NCI-H128 (cell line): ENCODE measurements at regions not wholly inside any gene's neighbourhood (a gene's known extent, or its start where the extent isn't known, plus 50 kb on each side); places are given as distances from the start of the nearest gene placed in this dataset.
"Not testable (repeated sequence)": the region's sequence is repeated elsewhere in the genome, so short reads cannot be mapped to it uniquely, and the experiment has no call there.

Source experiments
- DNase-seq: peaks from one replicate; lab custom pipeline; 2025; ENCODE audit not compliant: unreplicated experiment; lab: John Stamatoyannopoulos, UW

- no peak for DNase-seq
Measured at GRCh38 chr5:158223054-158223600, 364.2 kb upstream of the CLINT1 start.

GRCh38 chr5:158212917-158213316, 354.0 kb upstream of the CLINT1 start:
- no peak for DNase-seq

- no peak for DNase-seq
Measured at GRCh38 chr5:158212237-158212636, 353.3 kb upstream of the CLINT1 start.

GRCh38 chr5:158209219-158209908, 350.4 kb upstream of the CLINT1 start:
- DNase-seq = no peak

- DNase-seq = no peak
Measured at GRCh38 chr5:158207733-158208132, 348.8 kb upstream of the CLINT1 start.

- no peak for DNase-seq
Measured at GRCh38 chr5:158205992-158206391, 347.0 kb upstream of the CLINT1 start.

- no peak for DNase-seq
Measured at GRCh38 chr5:158203261-158203660, 344.3 kb upstream of the CLINT1 start.

GRCh38 chr5:158202801-158203200, 343.9 kb upstream of the CLINT1 start:
- no peak for DNase-seq

GRCh38 chr5:158200619-158201018, 341.7 kb upstream of the CLINT1 start:
- DNase-seq = no peak

- no peak for DNase-seq
Measured at GRCh38 chr5:158198636-158199035, 339.7 kb upstream of the CLINT1 start.

GRCh38 chr5:158195416-158196210, 336.7 kb upstream of the CLINT1 start:
- DNase-seq = no peak

- DNase-seq = no peak
Measured at GRCh38 chr5:158194561-158194976, 335.6 kb upstream of the CLINT1 start.

GRCh38 chr5:158193395-158193794, 334.4 kb upstream of the CLINT1 start:
- DNase-seq = not testable (repeated sequence)

- DNase-seq = no peak
Measured at GRCh38 chr5:158180407-158180806, 321.5 kb upstream of the CLINT1 start.

GRCh38 chr5:158179271-158179670, 320.3 kb upstream of the CLINT1 start:
- no peak for DNase-seq

- no peak for DNase-seq
Measured at GRCh38 chr5:158178535-158178934, 319.6 kb upstream of the CLINT1 start.

GRCh38 chr5:158177146-158177545, 318.2 kb upstream of the CLINT1 start:
- DNase-seq = no peak

GRCh38 chr5:158175934-158176481, 317.1 kb upstream of the CLINT1 start:
- DNase-seq = no peak

- DNase-seq = peak; percentile 45
Measured at GRCh38 chr5:158174918-158175851, 316.2 kb upstream of the CLINT1 start.

GRCh38 chr5:158174026-158174425, 315.1 kb upstream of the CLINT1 start:
- no peak for DNase-seq

- no peak for DNase-seq
Measured at GRCh38 chr5:158172005-158172404, 313.1 kb upstream of the CLINT1 start.
